GM12891 (cell line): ENCODE measurements at regions not wholly inside any gene's neighbourhood (a gene's known extent, or its start where the extent isn't known, plus 50 kb on each side); places are given as distances from the start of the nearest gene placed in this dataset.
"Not testable (repeated sequence)": the region's sequence is repeated elsewhere in the genome, so short reads cannot be mapped to it uniquely, and the experiment has no call there.

Experiments
- DNase-seq: peaks from one replicate; pipeline ENCODE4 v3.0.0; 2011; ENCODE audit warnings: low spot score; ENCODE audit not compliant: insufficient read length
- FAIRE-seq: peaks from 2 replicates; lab custom pipeline; 2011; peaks lifted over from hg19 to GRCh38; lab: Jason Lieb, UNC
- PAX5 ChIP-seq: IDR thresholded peaks from 2 replicates; pipeline ENCODE4 v1.6.1; 2011; ENCODE audit warnings: low read length, moderate library complexity, mild to moderate bottlenecking; ENCODE audit not compliant: insufficient read depth, severe bottlenecking
- POLR2A ChIP-seq: IDR thresholded peaks from 2 replicates; pipeline ENCODE4 v1.6.1; 2011; ENCODE audit warnings: low read depth, low read length, control low read depth
- POLR2AphosphoS5 ChIP-seq: IDR thresholded peaks from 2 replicates; pipeline ENCODE4 v1.6.1; 2011; ENCODE audit warnings: low read depth, low read length, control low read depth
- POU2F2 ChIP-seq: IDR thresholded peaks from 2 replicates; pipeline ENCODE4 v1.6.1; 2011; ENCODE audit warnings: low read depth, mild to moderate bottlenecking, control low read depth, low read length, moderate library complexity
- SPI1 ChIP-seq: IDR thresholded peaks from 2 replicates; pipeline ENCODE4 v1.6.1; 2011; ENCODE audit warnings: low read depth, low read length, control low read depth
- TAF1 ChIP-seq: IDR thresholded peaks from 2 replicates; pipeline ENCODE4 v1.6.1; 2011; ENCODE audit warnings: low read depth, low read length, control low read depth

DNA sequence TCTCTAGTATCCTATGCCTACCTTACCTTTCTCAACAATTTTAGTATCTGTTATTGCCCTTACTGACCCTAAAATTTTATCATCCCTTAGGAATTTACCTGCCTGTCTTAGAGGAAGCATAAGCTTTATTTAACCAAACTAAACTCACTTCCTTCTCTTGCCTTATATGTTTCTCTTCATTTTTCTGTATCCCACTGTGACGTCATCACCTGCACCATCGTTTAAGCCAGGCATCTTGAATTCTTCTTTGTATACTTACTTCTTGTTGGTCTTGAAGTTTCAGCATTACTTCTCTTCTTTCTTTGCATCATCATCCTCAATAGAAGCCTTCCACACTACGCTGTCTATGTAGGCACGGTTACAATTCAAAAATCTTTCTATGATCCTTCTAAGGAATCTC lies 231.0 kb upstream of the SMIM30 start:
- DNase-seq (no peak), FAIRE-seq (no peak)
- TF ChIP-seq PAX5 = no peak
- TF ChIP-seq POLR2A = no peak
- no peak for TF ChIP-seq POU2F2
- no peak for TF ChIP-seq TAF1
- TF ChIP-seq POLR2AphosphoS5 = no peak
- TF ChIP-seq SPI1 = no peak

DNA sequence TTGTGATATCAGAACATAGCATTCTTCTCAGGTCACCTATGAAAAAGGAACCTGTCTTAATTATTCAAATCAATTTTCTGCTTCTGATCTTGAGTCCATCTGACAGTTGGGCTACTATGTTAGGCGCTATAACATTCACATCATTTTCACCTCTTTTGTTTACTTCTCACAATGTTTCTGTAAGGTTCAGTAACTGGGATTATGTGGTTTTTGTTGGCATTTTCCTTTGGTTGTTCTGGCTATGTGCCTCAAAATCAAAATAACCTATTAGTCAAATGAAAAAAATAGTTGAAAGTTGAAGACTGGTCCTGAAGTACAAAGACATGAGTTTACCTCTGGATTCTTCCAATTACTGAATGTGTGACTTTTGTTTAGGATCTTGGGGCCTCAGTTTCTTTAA lies 221.3 kb upstream of the SMIM30 start:
- no peak for DNase-seq
- no peak for FAIRE-seq
- TF ChIP-seq POLR2AphosphoS5 = no peak
- no peak for TF ChIP-seq SPI1
- TF ChIP-seq POLR2A = no peak
- no peak for TF ChIP-seq POU2F2
- TF ChIP-seq PAX5 = no peak
- no peak for TF ChIP-seq TAF1

DNA sequence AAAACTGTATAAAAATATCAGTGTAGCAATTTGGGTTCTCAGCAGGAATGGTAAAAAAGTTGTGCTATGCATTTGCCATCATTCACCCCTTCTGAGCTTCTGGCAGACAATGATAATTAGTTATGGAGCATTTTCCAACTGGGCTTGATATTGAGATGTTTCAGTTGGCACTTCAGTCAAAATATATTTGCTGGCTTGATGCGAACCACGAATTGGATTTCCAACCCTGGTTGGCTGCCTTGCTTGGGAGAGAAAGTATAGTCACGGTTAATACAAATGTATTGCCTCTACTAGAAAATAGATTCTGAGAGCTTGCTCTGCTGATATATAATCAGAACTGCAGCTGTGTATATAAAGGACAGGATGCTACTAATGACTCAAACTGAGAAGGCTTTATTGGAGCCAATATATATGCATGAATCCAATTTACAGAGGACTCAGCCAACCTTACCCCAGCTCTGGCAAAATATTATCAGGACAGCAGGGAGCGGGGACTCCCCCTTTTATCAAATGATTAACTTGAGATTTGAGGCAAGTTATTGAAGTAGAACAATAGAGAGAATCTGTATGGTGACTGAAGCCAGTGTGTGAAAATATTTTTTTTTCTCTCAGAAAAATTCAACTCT lies 219.8 kb upstream of the SMIM30 start:
- TF ChIP-seq SPI1 = no peak
- TF ChIP-seq POLR2AphosphoS5 = no peak
- no peak for TF ChIP-seq POLR2A
- TF ChIP-seq PAX5 = no peak
- no peak for TF ChIP-seq POU2F2
- TF ChIP-seq TAF1 = no peak
- DNase-seq (no peak), FAIRE-seq (no peak)

GRCh38 chr7:113336838-113337237 lies 218.5 kb upstream of the SMIM30 start:
- not testable (repeated sequence) for DNase-seq, FAIRE-seq

DNA sequence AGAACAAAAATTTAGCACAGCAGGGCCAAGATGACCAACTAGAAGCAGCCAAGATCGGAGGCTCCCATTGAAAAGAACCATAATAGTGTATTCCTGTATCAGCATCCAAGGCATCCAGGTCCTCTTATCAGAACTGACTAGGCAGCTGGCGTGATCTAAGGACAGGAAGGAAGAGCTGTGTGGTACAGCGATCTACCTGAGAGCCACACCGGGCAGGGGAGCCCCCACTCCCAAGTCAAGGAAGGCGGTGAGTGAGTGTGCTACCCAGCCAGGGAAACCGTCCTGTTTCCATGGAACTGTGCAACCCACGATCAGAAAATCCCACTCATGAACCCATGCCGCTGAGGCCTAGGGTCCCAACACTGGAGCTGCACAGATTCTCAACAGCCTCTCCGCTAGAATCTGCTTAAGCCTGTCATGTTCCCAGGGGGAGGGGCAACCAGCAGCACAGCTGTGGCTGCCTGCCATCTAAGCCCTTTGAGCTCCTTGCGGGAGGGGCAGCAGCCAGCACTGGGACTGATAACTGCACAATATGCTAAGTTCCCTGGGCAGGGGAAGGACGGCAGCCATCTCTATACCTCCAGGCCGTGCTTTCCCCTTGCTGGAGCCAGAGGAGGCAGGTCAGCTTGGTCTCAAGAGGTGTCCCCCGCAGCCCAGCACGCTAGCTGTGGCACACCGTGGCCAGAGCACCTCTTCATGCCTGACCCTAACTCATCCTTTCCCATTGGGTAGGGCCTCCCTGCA lies 213.0 kb upstream of the SMIM30 start:
- FAIRE-seq (no peak), DNase-seq (no peak)
- TF ChIP-seq SPI1 = no peak
- TF ChIP-seq POU2F2 = no peak
- no peak for TF ChIP-seq PAX5
- no peak for TF ChIP-seq POLR2AphosphoS5
- TF ChIP-seq TAF1 = no peak
- TF ChIP-seq POLR2A = no peak

DNA sequence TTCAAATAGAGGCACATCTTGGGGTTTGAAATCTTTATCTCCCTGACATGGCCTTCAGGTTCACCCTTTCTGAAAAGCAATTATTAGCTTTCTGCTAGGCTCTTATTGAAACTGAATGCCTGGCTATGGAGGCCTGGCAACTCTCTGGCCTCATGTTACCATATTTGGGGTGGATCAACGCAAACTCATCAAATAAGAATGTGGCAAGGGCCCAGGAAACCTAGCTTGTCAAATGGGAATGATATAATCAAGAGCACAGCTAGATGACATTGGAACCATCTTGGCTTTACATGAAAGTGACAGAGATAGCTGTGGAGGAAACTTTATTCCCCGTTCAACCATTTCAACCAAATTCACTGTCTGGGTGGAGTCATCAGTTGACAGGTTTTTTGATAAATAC lies 202.8 kb upstream of the SMIM30 start:
- DNase-seq (no peak), FAIRE-seq (no peak)
- no peak for TF ChIP-seq POU2F2
- no peak for TF ChIP-seq POLR2A
- TF ChIP-seq SPI1 = no peak
- TF ChIP-seq TAF1 = no peak
- TF ChIP-seq PAX5 = no peak
- TF ChIP-seq POLR2AphosphoS5 = no peak

- DNase-seq = no peak
- no peak for FAIRE-seq
- TF ChIP-seq TAF1 (no peak), POLR2AphosphoS5 (no peak), POLR2A (no peak), PAX5 (no peak)
Measured at GRCh38 chr7:113320419-113320818, 202.1 kb upstream of the SMIM30 start.

- TF ChIP-seq TAF1 (no peak), SPI1 (no peak), POU2F2 (no peak), PAX5 (no peak), POLR2AphosphoS5 (no peak), POLR2A (no peak)
- FAIRE-seq = no peak
Measured at GRCh38 chr7:113314594-113314993, 196.2 kb upstream of the SMIM30 start.

GRCh38 chr7:113308399-113308798 lies 190.0 kb upstream of the SMIM30 start:
- TF ChIP-seq TAF1 (no peak), POLR2AphosphoS5 (no peak), POLR2A (no peak), POU2F2 (no peak), SPI1 (no peak), PAX5 (no peak)
- no peak for DNase-seq
- no peak for FAIRE-seq

More at GRCh38 chr7:113314594-113314993, 196.2 kb upstream of the SMIM30 start:
- no peak for DNase-seq

GRCh38 chr7:113307147-113307546 lies 188.8 kb upstream of the SMIM30 start:
- no peak for FAIRE-seq
- DNase-seq = no peak
- TF ChIP-seq PAX5 = no peak
- TF ChIP-seq POLR2A = no peak
- TF ChIP-seq POU2F2 = no peak
- no peak for TF ChIP-seq POLR2AphosphoS5
- TF ChIP-seq SPI1 = no peak
- no peak for TF ChIP-seq TAF1

DNA sequence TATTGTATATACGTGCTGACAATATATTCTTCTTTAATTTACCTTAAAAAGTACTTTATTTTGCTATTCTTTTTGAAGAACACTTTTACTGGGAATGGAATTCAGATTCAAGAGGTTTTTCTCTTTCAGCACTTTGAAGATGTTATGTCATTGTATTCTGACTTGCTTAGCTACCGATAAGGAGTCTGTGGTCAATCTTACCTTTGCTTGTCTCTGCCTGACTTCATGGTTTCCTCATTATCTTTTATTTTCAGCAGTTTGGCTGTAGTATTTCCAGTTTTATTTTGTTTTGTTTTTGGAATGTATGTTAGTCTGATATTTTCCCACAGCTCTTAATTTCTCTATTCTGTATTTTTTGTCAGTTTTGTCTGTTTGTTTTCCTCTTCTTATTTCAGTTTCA lies 187.9 kb upstream of the SMIM30 start:
- FAIRE-seq (no peak), DNase-seq (no peak)
- no peak for TF ChIP-seq PAX5
- TF ChIP-seq TAF1 = no peak
- no peak for TF ChIP-seq SPI1
- no peak for TF ChIP-seq POLR2AphosphoS5
- no peak for TF ChIP-seq POLR2A
- no peak for TF ChIP-seq POU2F2

DNA sequence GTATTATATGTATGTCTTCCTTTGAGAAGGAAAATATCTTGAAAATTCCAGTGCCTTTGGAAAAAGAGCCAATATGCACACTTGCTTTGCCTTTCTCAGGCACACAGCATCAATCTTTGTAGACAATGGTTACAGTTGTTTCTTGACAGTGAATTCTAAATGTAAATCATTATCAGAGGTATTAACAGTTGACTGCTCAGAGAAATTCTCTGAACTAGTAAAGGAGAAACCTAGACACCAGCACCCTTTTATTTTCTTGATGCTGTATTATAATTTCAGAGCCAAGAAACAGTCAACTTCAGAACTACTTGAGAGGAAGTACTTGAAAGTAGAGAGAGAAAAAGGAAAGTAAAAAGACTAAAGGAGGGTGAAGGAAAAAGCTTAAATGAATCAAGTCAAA lies 185.8 kb upstream of the SMIM30 start:
- FAIRE-seq = no peak
- no peak for TF ChIP-seq TAF1
- no peak for TF ChIP-seq SPI1
- TF ChIP-seq POU2F2 = no peak
- no peak for TF ChIP-seq POLR2A
- TF ChIP-seq POLR2AphosphoS5 = no peak
- TF ChIP-seq PAX5 = no peak
- no peak for DNase-seq

DNA sequence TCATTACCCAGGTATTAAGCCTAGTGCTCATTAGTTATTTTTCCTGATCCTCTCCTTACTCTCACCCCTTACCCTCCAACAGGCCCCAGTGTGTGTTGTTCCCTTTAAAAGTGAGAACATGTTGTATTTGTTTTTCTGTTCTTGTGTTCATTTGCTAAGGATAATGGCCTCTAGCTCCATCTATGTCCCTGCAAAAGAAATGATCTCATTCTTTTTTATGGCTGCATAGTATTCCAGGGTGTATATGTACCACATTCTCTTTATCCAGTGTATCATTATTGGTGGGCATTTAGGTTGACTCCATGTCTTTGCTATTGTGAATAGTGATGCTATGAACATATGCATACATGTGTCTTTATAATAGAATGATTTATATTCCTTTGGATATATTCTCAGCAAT lies 185.0 kb upstream of the SMIM30 start:
- FAIRE-seq, DNase-seq: not testable (repeated sequence)
